Activated gamma-delta T cell treated with anti-CD3 and anti-CD28 coated beads, Interleukin-2, amount 50 U/mL, for 16 hours (primary cell): ENCODE measurements at regions not wholly inside any gene's neighbourhood (a gene's known extent, or its start where the extent isn't known, plus 50 kb on each side); places are given as distances from the start of the nearest gene placed in this dataset.

Experiments
- DNase-seq: peaks from one replicate; pipeline ENCODE4 v3.0.0-alpha.2; 2020; ENCODE audit warnings: low read depth

GRCh38 chr4:24476282-24476681, 108.1 kb downstream of the DHX15 start:
- DNase-seq, result no peak

- no peak for DNase-seq
These were observed 108.6 kb downstream of the DHX15 start for GRCh38 chr4:24475756-24476155.

GRCh38 chr4:24473309-24473721, 111.0 kb downstream of the DHX15 start:
- DNase-seq, result no peak

- DNase-seq, result peak; percentile 21
These were observed 111.6 kb downstream of the DHX15 start for GRCh38 chr4:24472514-24473308.

GRCh38 chr4:24472161-24472510, 112.2 kb downstream of the DHX15 start:
- DNase-seq, result no peak

GRCh38 chr4:24471486-24472160, 112.7 kb downstream of the DHX15 start:
- DNase-seq, result no peak

GRCh38 chr4:24470666-24471485, 113.5 kb downstream of the DHX15 start:
- DNase-seq, result peak; percentile 3

- DNase-seq, result no peak
These were observed 116.3 kb downstream of the DHX15 start for GRCh38 chr4:24468071-24468470.

GRCh38 chr4:24464566-24464965, 119.8 kb downstream of the DHX15 start:
- DNase-seq, result no peak

GRCh38 chr4:24456431-24456830, 127.9 kb downstream of the DHX15 start:
- no peak for DNase-seq

GRCh38 chr4:24453951-24454350, 130.4 kb downstream of the DHX15 start:
- DNase-seq, result no peak

- DNase-seq, result no peak
These were observed 132.5 kb downstream of the DHX15 start for GRCh38 chr4:24451870-24452269.

GRCh38 chr4:24443200-24443599, 141.2 kb downstream of the DHX15 start:
- no peak for DNase-seq

- DNase-seq, result no peak
These were observed 143.6 kb downstream of the DHX15 start for GRCh38 chr4:24440765-24441164.

- DNase-seq, result no peak
These were observed 150.1 kb downstream of the DHX15 start for GRCh38 chr4:24434241-24434640.

GRCh38 chr4:24433515-24434214, 150.7 kb downstream of the DHX15 start:
- no peak for DNase-seq

GRCh38 chr4:24428850-24429249, 155.5 kb downstream of the DHX15 start:
- no peak for DNase-seq

GRCh38 chr4:24426557-24426956, 157.8 kb downstream of the DHX15 start:
- no peak for DNase-seq

- DNase-seq, result no peak
These were observed 158.5 kb downstream of the DHX15 start for GRCh38 chr4:24425863-24426262.

- DNase-seq, result no peak
These were observed 160.7 kb downstream of the DHX15 start for GRCh38 chr4:24423670-24424069.

GRCh38 chr4:24422644-24423043, 161.7 kb downstream of the DHX15 start:
- DNase-seq, result no peak
